ENCODE measurements at regions not wholly inside any gene's neighbourhood (a gene's known extent, or its start where the extent isn't known, plus 50 kb on each side); places are given as distances from the start of the nearest gene placed in this dataset.

DNA sequence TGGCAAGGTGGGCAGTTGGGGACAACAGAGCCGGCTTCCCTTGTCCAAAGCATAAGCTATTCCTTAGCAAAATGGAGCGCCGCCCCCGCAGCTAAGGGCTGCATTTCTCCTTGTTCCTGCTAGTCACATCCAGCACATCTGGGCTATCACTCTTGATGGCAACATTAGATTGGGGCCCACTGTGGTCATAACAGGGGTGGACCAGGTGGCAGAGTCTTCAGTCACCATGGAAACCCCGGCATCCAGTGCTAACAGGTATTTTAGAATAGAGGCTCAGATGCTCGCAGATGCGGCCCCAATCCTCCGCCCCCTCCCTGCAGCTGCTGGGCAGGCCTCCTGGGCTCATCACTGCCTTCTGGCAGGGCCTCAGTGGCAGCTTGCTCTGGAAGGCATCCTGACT, 125.9 kb downstream of the GPCPD1 start:
- in situ Hi-C loops (cut with MboI; ENCODE audit: low pct_ligation_motif_present in 1 of 4, low pct_unique_long_range_greater_than_20kb in 1 of 4, low sequenced_read_pairs in 3 of 4) (no loop called here), intact Hi-C loops (cut with DNase I; ENCODE audit: low total_unique reads) (no loop called here)
- DNase-seq: no peak
- H3K4me1 ChIP-seq: peaks cover 0 to 15% (median 0%) of the 10 kb centered on the region in 4 donors
- no peaks in the 10 kb centered on the region for H3K36me3 ChIP-seq
- H3K27me3 ChIP-seq: no peaks in the 10 kb centered on the region
- H3K9me3 ChIP-seq: no peaks in the 10 kb centered on the region
- TF ChIP-seq POLR2A (IDR thresholded peaks at IDR 0.05) (no peak), POLR2AphosphoS5 (IDR thresholded peaks at IDR 0.05) (no peak)
- no peak overlapping the region for H3K27ac ChIP-seq
- H3K4me3 ChIP-seq: no peak overlapping the region
- WGBS, 2 donors (ENCODE audit: low coverage in 1 of 2): 86 to 100% methylated on average over 1 to 8 of the region's 8 CpGs

DNA sequence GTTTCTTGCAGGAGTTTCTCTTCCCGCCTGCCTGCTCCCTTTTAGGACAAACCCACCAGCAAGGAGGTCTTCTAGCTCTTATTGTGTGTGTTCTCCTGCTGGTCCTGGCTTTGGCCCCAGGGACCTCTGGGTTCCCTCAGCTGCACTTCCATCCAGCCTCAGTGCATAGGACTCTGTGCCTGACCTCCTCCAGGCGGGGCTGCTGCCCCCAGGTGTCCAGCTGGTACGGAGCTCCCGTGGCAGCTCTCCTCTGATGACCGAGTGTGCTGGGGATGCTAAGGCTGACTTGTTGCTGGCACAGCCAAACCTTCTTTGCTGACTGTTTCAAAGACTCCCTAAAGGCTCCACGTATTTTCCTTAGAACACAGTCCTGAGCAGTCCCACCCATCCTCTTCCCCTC, 126.5 kb downstream of the GPCPD1 start:
- H3K4me3 ChIP-seq: no peak overlapping the region
- 82% methylated on average over 6 of the region's 6 CpGs; no CpG with 5 or more reads in 1 of the 2 donors for WGBS, 2 donors (ENCODE audit: low coverage in 1 of 2)
- intact Hi-C loops (cut with DNase I; ENCODE audit: low total_unique reads) (no loop called here), in situ Hi-C loops (cut with MboI; ENCODE audit: low pct_ligation_motif_present in 1 of 4, low pct_unique_long_range_greater_than_20kb in 1 of 4, low sequenced_read_pairs in 3 of 4) (no loop called here)
- no peaks in the 10 kb centered on the region for H3K9me3 ChIP-seq
- TF ChIP-seq POLR2A (IDR thresholded peaks at IDR 0.05): no peak
- no peak for TF ChIP-seq POLR2AphosphoS5 (IDR thresholded peaks at IDR 0.05)
- H3K27me3 ChIP-seq: no peaks in the 10 kb centered on the region
- no peak overlapping the region for H3K27ac ChIP-seq
- H3K36me3 ChIP-seq: no peaks in the 10 kb centered on the region
- H3K4me1 ChIP-seq: peaks cover 0 to 18% (median 0%) of the 10 kb centered on the region in 4 donors
- no peak for DNase-seq

DNA sequence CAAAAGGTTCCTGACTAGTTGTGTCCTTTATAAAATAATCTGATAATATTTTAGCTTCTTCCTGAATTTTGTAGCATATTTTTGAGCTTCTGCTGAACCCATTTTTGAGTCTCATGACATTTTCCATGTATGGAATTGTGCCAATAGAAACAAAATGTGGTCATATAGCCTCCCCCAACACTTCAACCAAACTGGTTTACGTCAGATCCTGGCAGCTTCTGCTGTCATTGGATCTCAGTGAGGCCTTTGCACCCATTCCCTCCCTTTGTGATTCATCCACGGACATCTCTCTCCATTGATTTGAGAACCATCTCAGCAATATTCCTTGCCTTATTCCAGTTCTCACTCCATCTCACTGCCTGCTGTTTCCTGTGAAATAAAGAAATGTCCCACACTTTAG, 128.0 kb downstream of the GPCPD1 start:
- intact Hi-C loops (cut with DNase I; ENCODE audit: low total_unique reads): no loop called here

DNA sequence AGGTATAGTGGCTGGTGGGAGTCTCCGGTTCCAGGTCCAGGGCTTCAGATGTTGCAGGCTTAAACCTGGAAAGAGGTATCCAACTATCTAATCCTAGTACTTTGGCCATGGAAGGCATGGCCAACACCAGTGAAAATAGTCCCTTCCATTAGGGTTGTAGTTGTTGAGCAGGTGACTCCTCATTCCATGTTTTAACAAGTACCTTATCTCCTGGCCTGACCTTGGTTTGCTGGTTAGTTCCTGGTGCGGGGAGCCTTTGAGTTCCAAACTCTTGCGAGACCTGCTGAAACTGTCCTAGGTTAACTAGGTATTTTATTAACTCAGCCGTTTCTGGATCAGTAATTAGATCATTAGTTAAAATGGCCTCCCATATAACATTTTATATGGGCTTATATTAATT, 128.9 kb downstream of the GPCPD1 start:
- H3K27ac ChIP-seq: no peak overlapping the region
- DNase-seq: no peak
- peaks cover 0 to 18% (median 0%) of the 10 kb centered on the region in 4 donors for H3K4me1 ChIP-seq
- intact Hi-C loops (cut with DNase I; ENCODE audit: low total_unique reads) (no loop called here), in situ Hi-C loops (cut with MboI; ENCODE audit: low pct_ligation_motif_present in 1 of 4, low pct_unique_long_range_greater_than_20kb in 1 of 4, low sequenced_read_pairs in 3 of 4) (no loop called here)
- WGBS, 2 donors (ENCODE audit: low coverage in 1 of 2): 64 to 73% methylated on average over 2 to 4 of the region's 4 CpGs
- H3K9me3 ChIP-seq: no peaks in the 10 kb centered on the region
- no peaks in the 10 kb centered on the region for H3K36me3 ChIP-seq
- H3K27me3 ChIP-seq: no peaks in the 10 kb centered on the region
- no peak for TF ChIP-seq POLR2AphosphoS5 (IDR thresholded peaks at IDR 0.05)
- TF ChIP-seq EP300 (IDR thresholded peaks at IDR 0.05; ENCODE audit: low read depth): no peak
- TF ChIP-seq POLR2A (IDR thresholded peaks at IDR 0.05): no peak
- TF ChIP-seq, protein P1, sequence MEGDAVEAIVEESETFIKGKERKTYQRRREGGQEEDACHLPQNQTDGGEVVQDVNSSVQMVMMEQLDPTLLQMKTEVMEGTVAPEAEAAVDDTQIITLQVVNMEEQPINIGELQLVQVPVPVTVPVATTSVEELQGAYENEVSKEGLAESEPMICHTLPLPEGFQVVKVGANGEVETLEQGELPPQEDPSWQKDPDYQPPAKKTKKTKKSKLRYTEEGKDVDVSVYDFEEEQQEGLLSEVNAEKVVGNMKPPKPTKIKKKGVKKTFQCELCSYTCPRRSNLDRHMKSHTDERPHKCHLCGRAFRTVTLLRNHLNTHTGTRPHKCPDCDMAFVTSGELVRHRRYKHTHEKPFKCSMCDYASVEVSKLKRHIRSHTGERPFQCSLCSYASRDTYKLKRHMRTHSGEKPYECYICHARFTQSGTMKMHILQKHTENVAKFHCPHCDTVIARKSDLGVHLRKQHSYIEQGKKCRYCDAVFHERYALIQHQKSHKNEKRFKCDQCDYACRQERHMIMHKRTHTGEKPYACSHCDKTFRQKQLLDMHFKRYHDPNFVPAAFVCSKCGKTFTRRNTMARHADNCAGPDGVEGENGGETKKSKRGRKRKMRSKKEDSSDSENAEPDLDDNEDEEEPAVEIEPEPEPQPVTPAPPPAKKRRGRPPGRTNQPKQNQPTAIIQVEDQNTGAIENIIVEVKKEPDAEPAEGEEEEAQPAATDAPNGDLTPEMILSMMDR (IDR thresholded peaks at IDR 0.05): no peak
- H3K4me3 ChIP-seq: no peak overlapping the region

More for the DNA sequence above, 128.0 kb downstream of the GPCPD1 start:
- TF ChIP-seq POLR2AphosphoS5 (IDR thresholded peaks at IDR 0.05) (no peak), POLR2A (IDR thresholded peaks at IDR 0.05) (no peak), EP300 (IDR thresholded peaks at IDR 0.05; ENCODE audit: low read depth) (no peak)
- TF ChIP-seq, protein P1 (IDR thresholded peaks at IDR 0.05): no peak
- no peaks in the 10 kb centered on the region for H3K27me3 ChIP-seq
- H3K27ac ChIP-seq: no peak overlapping the region
- H3K36me3 ChIP-seq: no peaks in the 10 kb centered on the region
- peaks cover 0 to 18% (median 0%) of the 10 kb centered on the region in 4 donors for H3K4me1 ChIP-seq
- no peak for DNase-seq
- H3K4me3 ChIP-seq: no peak overlapping the region
- H3K9me3 ChIP-seq: no peaks in the 10 kb centered on the region
- 53% methylated on average over 2 of the region's 2 CpGs; no CpG with 5 or more reads in 1 of the 2 donors for WGBS, 2 donors (ENCODE audit: low coverage in 1 of 2)
- in situ Hi-C loops (cut with MboI; ENCODE audit: low pct_ligation_motif_present in 1 of 4, low pct_unique_long_range_greater_than_20kb in 1 of 4, low sequenced_read_pairs in 3 of 4): no loop called here

DNA sequence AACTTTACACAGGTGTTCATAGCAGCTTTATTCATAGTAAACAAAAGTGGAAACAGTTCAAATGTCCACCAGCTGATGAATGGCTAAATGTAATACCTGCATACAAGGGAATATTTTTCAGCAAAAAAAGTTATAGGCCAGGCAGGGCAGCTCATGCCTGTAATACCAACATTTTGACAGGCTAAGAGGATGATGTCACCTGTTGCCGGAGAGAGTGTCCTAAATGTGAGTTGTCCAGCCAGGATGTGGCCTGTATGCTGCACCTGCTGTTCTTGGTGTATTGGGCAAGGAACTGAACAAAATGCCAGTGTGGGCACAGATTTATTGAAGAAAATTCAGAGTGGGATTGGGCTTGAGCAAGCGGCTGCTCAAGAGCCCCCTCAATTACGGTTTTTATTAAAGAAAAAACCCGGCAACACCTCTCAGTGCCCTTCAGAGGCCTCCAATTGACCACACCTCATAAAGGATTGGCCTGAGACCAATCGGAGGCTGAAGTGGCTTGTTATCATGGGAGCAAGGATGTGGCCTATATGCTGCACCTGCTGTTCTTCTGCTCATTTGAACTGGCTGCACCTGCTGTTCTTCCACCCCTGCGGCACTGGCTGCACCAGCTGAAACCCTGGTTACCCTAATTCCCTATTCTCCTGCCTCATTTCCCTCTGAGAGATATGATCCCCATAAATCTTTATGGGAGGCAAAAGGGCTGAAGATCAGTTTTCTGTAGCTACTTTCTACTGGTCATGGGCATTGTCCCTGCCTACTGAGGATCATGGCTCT, 129.8 kb downstream of the GPCPD1 start:
- TF ChIP-seq EP300 (IDR thresholded peaks at IDR 0.05; ENCODE audit: low read depth) (no peak), POLR2AphosphoS5 (IDR thresholded peaks at IDR 0.05) (no peak), POLR2A (IDR thresholded peaks at IDR 0.05) (no peak)
- TF ChIP-seq, protein P1 (IDR thresholded peaks at IDR 0.05): no peak
- DNase-seq: peak; percentile 20
- H3K27ac ChIP-seq: peak overlapping the region in 2 of 4 donors; percentile 18 to 31

More for the DNA sequence above, 129.8 kb downstream of the GPCPD1 start:
- intact Hi-C loops (cut with DNase I; ENCODE audit: low total_unique reads): no loop called here
- H3K4me1 ChIP-seq: peaks cover 0 to 18% (median 0%) of the 10 kb centered on the region in 4 donors
- no peaks in the 10 kb centered on the region for H3K9me3 ChIP-seq
- H3K36me3 ChIP-seq: no peaks in the 10 kb centered on the region
- H3K4me3 ChIP-seq: no peak overlapping the region
- in situ Hi-C loops (cut with MboI; ENCODE audit: low pct_ligation_motif_present in 1 of 4, low pct_unique_long_range_greater_than_20kb in 1 of 4, low sequenced_read_pairs in 3 of 4): no loop called here
- H3K27me3 ChIP-seq: no peaks in the 10 kb centered on the region
- WGBS, 2 donors (ENCODE audit: low coverage in 1 of 2): 60% methylated on average over 6 of the region's 6 CpGs; no CpG with 5 or more reads in 1 of the 2 donors

Measured in transverse colon (tissue), 4 donors.